ENCODE measurements at regions not wholly inside any gene's neighbourhood (a gene's known extent, or its start where the extent isn't known, plus 50 kb on each side); places are given as distances from the start of the nearest gene placed in this dataset.
"Not testable (repeated sequence)": the region's sequence is repeated elsewhere in the genome, so short reads cannot be mapped to it uniquely, and the experiment has no call there.

GRCh38 chr6:139699911-139700310 lies 325.5 kb upstream of the CITED2 start:
- WGBS, 2 experiments (ENCODE audit: low coverage in 1 of 2, low lambda C conversion rate in 2 of 2, missing lambda C conversion rate in 2 of 2) = 100% methylated on average over 1 of the region's 1 CpG

GRCh38 chr6:139699335-139699734 lies 324.9 kb upstream of the CITED2 start:
- H3K4me1 ChIP-seq (ENCODE audit: insufficient read depth) = peaks cover 14% of the 10 kb centered on the region
- peaks cover 13% of the 10 kb centered on the region for H3F3A ChIP-seq (ENCODE audit: insufficient read depth)
- no peaks in the 10 kb centered on the region for H3K79me2 ChIP-seq (ENCODE audit: insufficient read depth)
- H3K27me3 ChIP-seq (replicated peaks; ENCODE audit: insufficient read depth) = no peaks in the 10 kb centered on the region
- H3K9me2 ChIP-seq (ENCODE audit: insufficient read depth) = no peaks in the 10 kb centered on the region
- H4K20me1 ChIP-seq (ENCODE audit: insufficient read depth) = no peaks in the 10 kb centered on the region
- TF ChIP-seq EZH2 (IDR thresholded peaks at IDR 0.05; ENCODE audit: insufficient read depth, poor library complexity, severe bottlenecking) = no peak
- TF ChIP-seq EZH2phosphoT487 (IDR thresholded peaks at IDR 0.05; ENCODE audit: insufficient read depth, low read depth) = no peak
- peak overlapping the region; percentile 42 for H3K27ac ChIP-seq
- H3K9ac ChIP-seq = no peak overlapping the region
- H3K4me2 ChIP-seq (ENCODE audit: unreplicated experiment) = peak overlapping the region; percentile 20
- 0 out of 2 replicates have a peak overlapping the region, but pooled peaks have one; percentile 1 for H2AFZ ChIP-seq
- no peak overlapping the region for H3K4me3 ChIP-seq
- no peaks in the 10 kb centered on the region for H3K9me3 ChIP-seq (ENCODE audit: low read depth)
- no peaks in the 10 kb centered on the region for H3K36me3 ChIP-seq (ENCODE audit: low read depth)
- peak; percentile 85 for DNase-seq
- 0% methylated on average over 1 of the region's 1 CpG for WGBS, 2 experiments (ENCODE audit: low coverage in 1 of 2, low lambda C conversion rate in 2 of 2, missing lambda C conversion rate in 2 of 2)
- in situ Hi-C loops (cut with MboI) = no loop called here

More at GRCh38 chr6:139699911-139700310, 325.5 kb upstream of the CITED2 start:
- in situ Hi-C loops (cut with MboI) = no loop called here
- peaks cover 13% of the 10 kb centered on the region for H3F3A ChIP-seq (ENCODE audit: insufficient read depth)
- H2AFZ ChIP-seq = 0 out of 2 replicates have a peak overlapping the region, but pooled peaks have one; percentile 1
- peaks cover 14% of the 10 kb centered on the region for H3K4me1 ChIP-seq (ENCODE audit: insufficient read depth)
- H3K9me2 ChIP-seq (ENCODE audit: insufficient read depth) = no peaks in the 10 kb centered on the region
- H3K27me3 ChIP-seq (replicated peaks; ENCODE audit: insufficient read depth) = no peaks in the 10 kb centered on the region
- H3K36me3 ChIP-seq (ENCODE audit: low read depth) = no peaks in the 10 kb centered on the region
- H3K9me3 ChIP-seq (ENCODE audit: low read depth) = no peaks in the 10 kb centered on the region
- no peak for TF ChIP-seq EZH2phosphoT487 (IDR thresholded peaks at IDR 0.05; ENCODE audit: insufficient read depth, low read depth)
- TF ChIP-seq EZH2 (IDR thresholded peaks at IDR 0.05; ENCODE audit: insufficient read depth, poor library complexity, severe bottlenecking) = no peak
- no peaks in the 10 kb centered on the region for H4K20me1 ChIP-seq (ENCODE audit: insufficient read depth)
- no peaks in the 10 kb centered on the region for H3K79me2 ChIP-seq (ENCODE audit: insufficient read depth)
- H3K4me2 ChIP-seq (ENCODE audit: unreplicated experiment) = peak overlapping the region; percentile 20
- no peak for DNase-seq
- H3K27ac ChIP-seq = peak overlapping the region; percentile 42; the same call in 1 of the 2 replicates
- no peak overlapping the region for H3K9ac ChIP-seq
- no peak overlapping the region for H3K4me3 ChIP-seq

- no peaks in the 10 kb centered on the region for H3K9me2 ChIP-seq (ENCODE audit: insufficient read depth)
- no peak overlapping the region for H3K4me2 ChIP-seq (ENCODE audit: unreplicated experiment)
- no peaks in the 10 kb centered on the region for H4K20me1 ChIP-seq (ENCODE audit: insufficient read depth)
- H3K4me3 ChIP-seq = no peak overlapping the region
- H3K27me3 ChIP-seq (replicated peaks; ENCODE audit: insufficient read depth) = no peaks in the 10 kb centered on the region
- no peak overlapping the region for H2AFZ ChIP-seq
- H3K9ac ChIP-seq = no peak overlapping the region
- H3K27ac ChIP-seq = peak overlapping the region; percentile 42
- H3F3A ChIP-seq (ENCODE audit: insufficient read depth) = peaks cover 13% of the 10 kb centered on the region
- in situ Hi-C loops (cut with MboI) = no loop called here
- no peaks in the 10 kb centered on the region for H3K36me3 ChIP-seq (ENCODE audit: low read depth)
- 87 to 89% methylated on average over 3 of the region's 3 CpGs for WGBS, 2 experiments (ENCODE audit: low coverage in 1 of 2, low lambda C conversion rate in 2 of 2, missing lambda C conversion rate in 2 of 2)
- TF ChIP-seq EZH2 (IDR thresholded peaks at IDR 0.05; ENCODE audit: insufficient read depth, poor library complexity, severe bottlenecking) (no peak), EZH2phosphoT487 (IDR thresholded peaks at IDR 0.05; ENCODE audit: insufficient read depth, low read depth) (no peak)
- DNase-seq = peak; percentile 45
- H3K4me1 ChIP-seq (ENCODE audit: insufficient read depth) = peaks cover 14% of the 10 kb centered on the region
- H3K79me2 ChIP-seq (ENCODE audit: insufficient read depth) = no peaks in the 10 kb centered on the region
- no peaks in the 10 kb centered on the region for H3K9me3 ChIP-seq (ENCODE audit: low read depth)
Observed at GRCh38 chr6:139698526-139699176, 324.2 kb upstream of the CITED2 start.

- peaks cover 14% of the 10 kb centered on the region for H3K4me1 ChIP-seq (ENCODE audit: insufficient read depth)
- H3K4me2 ChIP-seq (ENCODE audit: unreplicated experiment); H4K20me1 ChIP-seq (ENCODE audit: insufficient read depth); H3K9me2 ChIP-seq (ENCODE audit: insufficient read depth); H3K27ac ChIP-seq; H3K9me3 ChIP-seq (ENCODE audit: low read depth); in situ Hi-C loops (cut with MboI); H3K4me3 ChIP-seq; H3K79me2 ChIP-seq (ENCODE audit: insufficient read depth); DNase-seq; H3K27me3 ChIP-seq (replicated peaks; ENCODE audit: insufficient read depth); H3K9ac ChIP-seq; H3K36me3 ChIP-seq (ENCODE audit: low read depth); H2AFZ ChIP-seq: not testable (repeated sequence)
- H3F3A ChIP-seq (ENCODE audit: insufficient read depth) = peaks cover 13% of the 10 kb centered on the region
- 95% methylated on average over 13 to 23 of the region's 23 CpGs for WGBS, 2 experiments (ENCODE audit: low coverage in 1 of 2, low lambda C conversion rate in 2 of 2, missing lambda C conversion rate in 2 of 2)
Observed at GRCh38 chr6:139697856-139698255, 323.4 kb upstream of the CITED2 start.

GRCh38 chr6:139696991-139697390 lies 322.5 kb upstream of the CITED2 start:
- H4K20me1 ChIP-seq (ENCODE audit: insufficient read depth); in situ Hi-C loops (cut with MboI); H3K4me3 ChIP-seq; H3K9ac ChIP-seq; H3K36me3 ChIP-seq (ENCODE audit: low read depth); H3K79me2 ChIP-seq (ENCODE audit: insufficient read depth); H3K27me3 ChIP-seq (replicated peaks; ENCODE audit: insufficient read depth); DNase-seq; H3K9me3 ChIP-seq (ENCODE audit: low read depth); H3K4me2 ChIP-seq (ENCODE audit: unreplicated experiment); H2AFZ ChIP-seq; H3K27ac ChIP-seq; H3K9me2 ChIP-seq (ENCODE audit: insufficient read depth): not testable (repeated sequence)
- peaks cover 14% of the 10 kb centered on the region for H3K4me1 ChIP-seq (ENCODE audit: insufficient read depth)
- H3F3A ChIP-seq (ENCODE audit: insufficient read depth) = peaks cover 13% of the 10 kb centered on the region
- 93 to 97% methylated on average over 16 of the region's 16 CpGs for WGBS, 2 experiments (ENCODE audit: low coverage in 1 of 2, low lambda C conversion rate in 2 of 2, missing lambda C conversion rate in 2 of 2)

Data from GM23248 (cell line).